CD4-positive, CD25-positive, alpha-beta regulatory T cell (primary cell): ENCODE measurements at regions not wholly inside any gene's neighbourhood (a gene's known extent, or its start where the extent isn't known, plus 50 kb on each side); places are given as distances from the start of the nearest gene placed in this dataset.

Source experiments
- ATAC-seq, 2 donors: fragments of 150-1000 bp; cut with Tn5 transposase; one replicate each; pipeline ENCODE4 v1.10.0; 2021; ENCODE audit warnings: low read depth in 2 of 2, moderate number of reproducible peaks in 2 of 2, moderate library complexity in 1 of 2
- DNase-seq, 3 donors: peaks; one replicate each; pipeline versions ENCODE4 v3.0.0 to v3.0.0-alpha.2; 2012 to 2022; ENCODE audit warnings: mixed read lengths in 1 of 3
- H3K27ac ChIP-seq: one replicate; pipeline ENCODE4 v1.7.0; 2013; ENCODE audit warnings: mild to moderate bottlenecking, low read length; ENCODE audit not compliant: insufficient read depth, poor library complexity, severe bottlenecking
- H3K27me3 ChIP-seq: one replicate; pipeline ENCODE4 v1.7.0; 2013; ENCODE audit warnings: low read length; ENCODE audit not compliant: control insufficient read depth, insufficient read depth
- H3K36me3 ChIP-seq: one replicate; pipeline ENCODE4 v1.7.0; 2013; ENCODE audit warnings: mild to moderate bottlenecking, low read length, moderate library complexity; ENCODE audit not compliant: control insufficient read depth, insufficient read depth
- H3K4me1 ChIP-seq: 2 replicates; pipeline ENCODE4 v1.7.0; 2013; ENCODE audit warnings: mild to moderate bottlenecking, low read length; ENCODE audit not compliant: insufficient read depth, control insufficient read depth, poor library complexity, severe bottlenecking
- H3K4me3 ChIP-seq: one replicate; pipeline ENCODE4 v1.7.0; 2013; ENCODE audit warnings: low read depth, mild to moderate bottlenecking, low read length, moderate library complexity
- H3K9me3 ChIP-seq, 2 experiments: 1 replicate in 1 of 2; 2 replicates in 1 of 2; pipeline ENCODE4 v1.7.0; 2013; ENCODE audit warnings: low read length in 2 of 2, mild to moderate bottlenecking in 1 of 2, moderate library complexity in 1 of 2; ENCODE audit not compliant: control insufficient read depth in 2 of 2
- H3K27ac Mint-ChIP-seq, 3 donors: one replicate each; pipeline ENCODE4 v1.8.0; 2020 to 2022; ENCODE audit warnings: mild to moderate bottlenecking in 3 of 3, mixed read lengths in 3 of 3, moderate library complexity in 2 of 3
- H3K27me3 Mint-ChIP-seq: one replicate; pipeline ENCODE4 v1.8.0; 2022; ENCODE audit warnings: mild to moderate bottlenecking, mixed read lengths
- H3K36me3 Mint-ChIP-seq: one replicate; pipeline ENCODE4 v1.8.0; 2020; ENCODE audit warnings: mixed read lengths
- H3K4me1 Mint-ChIP-seq, 4 donors: one replicate each; pipeline ENCODE4 v1.8.0; 2020 to 2022; ENCODE audit warnings: mixed read lengths in 4 of 4, mild to moderate bottlenecking in 1 of 4
- H3K4me3 Mint-ChIP-seq, 4 donors: one replicate each; pipeline ENCODE4 v1.8.0; 2020 to 2022; ENCODE audit warnings: mild to moderate bottlenecking in 4 of 4, mixed read lengths in 4 of 4, moderate library complexity in 3 of 4
- H3K9me3 Mint-ChIP-seq, 7 donors: one replicate each; pipeline ENCODE4 v1.8.0; 2020 to 2022; ENCODE audit warnings: mixed read lengths in 7 of 7, mild to moderate bottlenecking in 3 of 7, moderate library complexity in 2 of 7

DNA sequence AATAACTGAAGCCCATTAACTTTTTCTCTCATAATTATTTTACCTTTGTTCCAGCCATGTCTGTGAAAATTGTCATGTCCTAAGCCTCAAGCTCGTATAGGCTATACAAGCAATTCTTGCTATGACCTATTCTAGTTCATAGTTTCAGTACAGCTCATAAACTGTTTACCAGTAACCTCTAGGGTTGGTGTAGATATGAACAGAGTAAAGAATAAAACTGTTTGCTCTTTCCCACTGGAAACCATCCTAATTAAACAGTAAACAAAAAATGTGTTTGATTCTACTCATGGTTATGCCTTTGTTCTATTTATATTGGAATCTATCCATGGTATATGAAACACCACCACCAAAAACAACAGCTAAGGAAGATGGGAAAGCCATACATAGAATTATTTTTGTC is 1444.0 kb upstream of the PCDH7 start:
- Histone ChIP-seq H3K27me3 (no peaks in the 10 kb centered on the region), H3K4me1 (no peaks in the 10 kb centered on the region), H3K36me3 (no peaks in the 10 kb centered on the region), H3K9me3 (peaks cover 0 to 11% of the 10 kb centered on the region in 2 experiments), H3K4me3 (no peak overlapping the region), H3K27ac (no peak overlapping the region)
- H3K4me1 Mint-ChIP-seq, result no peaks in the 10 kb centered on the region
- ATAC-seq (no peak), DNase-seq (no peak)
- H3K27ac Mint-ChIP-seq, result no peak overlapping the region
- peaks cover 2 to 21% (median 7%) of the 10 kb centered on the region in 7 donors for H3K9me3 Mint-ChIP-seq
- H3K36me3 Mint-ChIP-seq, result no peaks in the 10 kb centered on the region
- H3K27me3 Mint-ChIP-seq, result no peaks in the 10 kb centered on the region
- no peak overlapping the region for H3K4me3 Mint-ChIP-seq

GRCh38 chr4:29277381-29277780 is 1442.8 kb upstream of the PCDH7 start:
- Mint-ChIP-seq H3K27ac (no peak overlapping the region), H3K9me3 (peaks cover 3 to 21% (median 7%) of the 10 kb centered on the region in 7 donors), H3K4me1 (no peaks in the 10 kb centered on the region), H3K4me3 (no peak overlapping the region), H3K36me3 (no peaks in the 10 kb centered on the region), H3K27me3 (no peaks in the 10 kb centered on the region)
- Histone ChIP-seq H3K27ac (no peak overlapping the region), H3K9me3 (peaks cover 0 to 8% of the 10 kb centered on the region in 2 experiments), H3K27me3 (no peaks in the 10 kb centered on the region), H3K4me1 (no peaks in the 10 kb centered on the region), H3K36me3 (no peaks in the 10 kb centered on the region), H3K4me3 (no peak overlapping the region)
- ATAC-seq, result no peak
- no peak for DNase-seq

DNA sequence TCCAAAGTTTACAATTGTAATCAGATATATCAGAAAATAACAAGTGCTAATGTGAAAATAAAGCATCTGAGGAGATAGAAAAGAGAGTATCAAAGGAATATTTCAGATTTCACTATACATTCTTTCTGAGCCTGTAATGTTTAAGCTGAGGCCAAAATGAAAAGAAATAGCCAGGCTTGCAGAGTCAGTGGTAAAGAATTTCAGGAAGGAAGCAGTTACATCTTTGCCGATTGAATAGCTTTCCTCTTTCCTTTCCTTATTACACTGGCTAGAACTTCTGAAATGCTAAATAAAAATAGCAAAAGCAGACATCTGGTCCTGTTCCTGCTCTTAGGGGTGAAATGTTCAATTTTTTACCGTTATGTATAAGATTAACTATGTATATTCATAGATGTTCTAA is 1441.6 kb upstream of the PCDH7 start:
- no peak overlapping the region for H3K4me3 ChIP-seq
- H3K27ac ChIP-seq, result no peak overlapping the region
- no peaks in the 10 kb centered on the region for H3K4me1 ChIP-seq
- Mint-ChIP-seq H3K27ac (no peak overlapping the region), H3K9me3 (peaks cover 4 to 21% (median 7%) of the 10 kb centered on the region in 7 donors), H3K27me3 (no peaks in the 10 kb centered on the region), H3K4me1 (no peaks in the 10 kb centered on the region), H3K36me3 (no peaks in the 10 kb centered on the region), H3K4me3 (no peak overlapping the region)
- H3K9me3 ChIP-seq, result peaks cover 0 to 5% of the 10 kb centered on the region in 2 experiments
- no peaks in the 10 kb centered on the region for H3K36me3 ChIP-seq
- no peak for ATAC-seq
- no peaks in the 10 kb centered on the region for H3K27me3 ChIP-seq
- DNase-seq, result no peak

DNA sequence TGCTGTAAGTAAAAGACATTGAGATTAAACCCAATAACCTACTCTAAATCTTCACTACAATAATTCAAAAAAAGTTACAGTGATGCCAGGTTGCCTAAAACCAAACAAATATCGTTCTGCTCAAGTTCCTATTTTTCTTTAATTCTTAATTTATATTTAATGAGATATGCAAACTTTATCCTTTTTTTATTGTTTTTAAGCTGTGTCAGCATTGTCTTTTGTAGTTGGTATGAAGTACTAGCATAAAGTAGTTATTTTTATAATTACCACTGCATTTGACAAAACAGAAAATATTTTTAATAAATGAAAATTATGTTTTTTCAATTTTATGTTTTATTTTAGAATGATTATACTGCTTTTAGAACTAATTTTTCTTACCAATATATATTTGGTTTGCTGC is 1431.1 kb upstream of the PCDH7 start:
- Mint-ChIP-seq H3K27me3 (no peaks in the 10 kb centered on the region), H3K4me1 (no peaks in the 10 kb centered on the region), H3K4me3 (no peak overlapping the region), H3K36me3 (no peaks in the 10 kb centered on the region), H3K27ac (no peak overlapping the region), H3K9me3 (peaks cover 0 to 13% (median 8%) of the 10 kb centered on the region in 7 donors)
- H3K4me1 ChIP-seq, result no peaks in the 10 kb centered on the region
- no peak overlapping the region for H3K27ac ChIP-seq
- ATAC-seq, result no peak
- H3K27me3 ChIP-seq, result no peaks in the 10 kb centered on the region
- no peak for DNase-seq
- H3K9me3 ChIP-seq, result no peaks in the 10 kb centered on the region
- H3K36me3 ChIP-seq, result no peaks in the 10 kb centered on the region
- no peak overlapping the region for H3K4me3 ChIP-seq

DNA sequence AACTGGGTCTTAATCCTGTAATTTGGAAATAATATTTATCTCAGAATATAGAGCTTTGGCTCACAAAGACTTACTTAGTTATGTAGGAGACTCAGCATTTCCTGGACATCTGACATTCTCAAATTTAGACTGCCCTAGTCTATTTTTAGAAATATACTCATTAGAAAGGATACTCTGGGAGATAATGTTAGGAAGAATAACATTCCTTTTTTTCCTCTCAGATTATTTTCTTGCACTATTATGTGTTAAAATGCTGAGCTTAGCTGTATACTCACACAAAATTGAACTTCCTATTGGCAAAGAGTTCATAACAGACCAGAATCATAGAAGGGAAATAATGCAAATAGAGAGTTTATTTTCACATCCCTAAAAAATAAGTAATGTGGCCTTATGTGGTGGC is 1424.9 kb upstream of the PCDH7 start:
- H3K27me3 ChIP-seq, result no peaks in the 10 kb centered on the region
- no peak for ATAC-seq
- no peaks in the 10 kb centered on the region for H3K27me3 Mint-ChIP-seq
- DNase-seq, result no peak
- no peak overlapping the region for H3K4me3 ChIP-seq
- H3K27ac Mint-ChIP-seq, result no peak overlapping the region
- no peak overlapping the region for H3K27ac ChIP-seq
- peaks cover 0 to 12% (median 7%) of the 10 kb centered on the region in 7 donors for H3K9me3 Mint-ChIP-seq
- no peak overlapping the region for H3K4me3 Mint-ChIP-seq
- H3K4me1 Mint-ChIP-seq, result no peaks in the 10 kb centered on the region
- H3K36me3 Mint-ChIP-seq, result no peaks in the 10 kb centered on the region
- peaks cover 1 to 9% of the 10 kb centered on the region in 2 experiments for H3K9me3 ChIP-seq
- H3K36me3 ChIP-seq, result no peaks in the 10 kb centered on the region
- no peaks in the 10 kb centered on the region for H3K4me1 ChIP-seq

- H3K4me1 Mint-ChIP-seq, result no peaks in the 10 kb centered on the region
- no peaks in the 10 kb centered on the region for H3K4me1 ChIP-seq
- DNase-seq (no peak), ATAC-seq (no peak)
- H3K27me3 Mint-ChIP-seq, result no peaks in the 10 kb centered on the region
- no peak overlapping the region for H3K27ac ChIP-seq
- H3K9me3 Mint-ChIP-seq, result peaks cover 5 to 35% (median 8%) of the 10 kb centered on the region in 7 donors
- H3K4me3 ChIP-seq, result no peak overlapping the region
- peaks cover 0 to 4% of the 10 kb centered on the region in 2 experiments for H3K9me3 ChIP-seq
- H3K36me3 Mint-ChIP-seq, result no peaks in the 10 kb centered on the region
- no peak overlapping the region for H3K4me3 Mint-ChIP-seq
- no peaks in the 10 kb centered on the region for H3K36me3 ChIP-seq
- no peaks in the 10 kb centered on the region for H3K27me3 ChIP-seq
- H3K27ac Mint-ChIP-seq, result no peak overlapping the region
Observed at GRCh38 chr4:29304595-29304994, 1415.6 kb upstream of the PCDH7 start.

DNA sequence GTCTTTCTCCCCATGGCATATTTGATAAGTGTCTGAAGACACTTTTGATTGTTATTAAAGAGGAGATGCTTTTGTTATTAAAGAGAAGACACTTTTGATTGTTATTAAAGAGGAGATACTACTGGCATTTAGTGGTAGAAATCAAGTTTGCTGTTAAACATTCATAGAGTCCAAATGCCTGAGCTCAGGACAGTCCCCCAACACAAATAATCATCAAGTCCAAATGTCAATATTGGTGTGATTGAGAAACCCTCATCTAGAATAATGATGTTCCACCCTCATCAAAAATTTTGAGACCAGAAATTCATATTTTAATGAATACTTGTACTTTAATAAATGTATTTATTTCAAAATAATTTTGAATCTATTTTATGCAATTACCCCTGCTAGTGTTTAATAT is 1412.9 kb upstream of the PCDH7 start:
- H3K4me1 ChIP-seq, result no peaks in the 10 kb centered on the region
- no peak overlapping the region for H3K4me3 ChIP-seq
- peaks cover 2 to 36% (median 6%) of the 10 kb centered on the region in 7 donors for H3K9me3 Mint-ChIP-seq
- peaks cover 0 to 4% of the 10 kb centered on the region in 2 experiments for H3K9me3 ChIP-seq
- H3K27me3 Mint-ChIP-seq, result no peaks in the 10 kb centered on the region
- no peaks in the 10 kb centered on the region for H3K36me3 ChIP-seq
- DNase-seq (no peak), ATAC-seq (no peak)
- H3K4me1 Mint-ChIP-seq, result no peaks in the 10 kb centered on the region
- H3K36me3 Mint-ChIP-seq, result no peaks in the 10 kb centered on the region
- H3K27ac ChIP-seq, result no peak overlapping the region
- no peaks in the 10 kb centered on the region for H3K27me3 ChIP-seq
- H3K27ac Mint-ChIP-seq, result no peak overlapping the region
- H3K4me3 Mint-ChIP-seq, result no peak overlapping the region

- no peak for DNase-seq
- no peaks in the 10 kb centered on the region for H3K36me3 Mint-ChIP-seq
- H3K27ac Mint-ChIP-seq, result no peak overlapping the region
- H3K27me3 Mint-ChIP-seq, result no peaks in the 10 kb centered on the region
- no peaks in the 10 kb centered on the region for H3K27me3 ChIP-seq
- H3K9me3 ChIP-seq, result peaks cover 0 to 4% of the 10 kb centered on the region in 2 experiments
- no peak for ATAC-seq
- no peak overlapping the region for H3K4me3 ChIP-seq
- H3K4me1 Mint-ChIP-seq, result no peaks in the 10 kb centered on the region
- H3K9me3 Mint-ChIP-seq, result peaks cover 2 to 34% (median 6%) of the 10 kb centered on the region in 7 donors
- H3K4me1 ChIP-seq, result no peaks in the 10 kb centered on the region
- H3K4me3 Mint-ChIP-seq, result no peak overlapping the region
- H3K27ac ChIP-seq, result no peak overlapping the region
- H3K36me3 ChIP-seq, result no peaks in the 10 kb centered on the region
Observed at GRCh38 chr4:29307755-29308154, 1412.4 kb upstream of the PCDH7 start.
